ENCODE measurements at regions not wholly inside any gene's neighbourhood (a gene's known extent, or its start where the extent isn't known, plus 50 kb on each side); places are given as distances from the start of the nearest gene placed in this dataset.

- TF ChIP-seq MXI1 (IDR thresholded peaks at IDR 0.05; ENCODE audit: low read depth, low read length) = no peak
Measured at GRCh38 chr4:124907881-124908280, 195.3 kb upstream of the ANKRD50 start (continued).

GRCh38 chr4:124905441-124905840 lies 192.9 kb upstream of the ANKRD50 start:
- H3K27ac ChIP-seq (ENCODE audit: extremely low read depth, low read depth, low read length) = no peak overlapping the region
- no peak overlapping the region for H2AFZ ChIP-seq (ENCODE audit: low read depth, low read length)
- DNase-seq (ENCODE audit: extremely low read depth in 1 of 4, low spot score in 3 of 4) (no peak), FAIRE-seq (no peak), ATAC-seq (no peak)
- H4K20me1 ChIP-seq (replicated peaks; ENCODE audit: control insufficient read depth, insufficient read depth, low read length) = no peaks in the 10 kb centered on the region
- ChIA-PET POLR2A (no interaction called here), CTCF (ENCODE audit: low intra/inter-chr PET ratio) (no interaction called here)
- H3K4me2 ChIP-seq (ENCODE audit: insufficient read depth, low read length) = no peak overlapping the region
- H3K9me3 ChIP-seq (replicated peaks; ENCODE audit: control insufficient read depth, insufficient read depth, low read depth, low read length) = no peaks in the 10 kb centered on the region
- in situ Hi-C loops (cut with MboI) (no loop called here), intact Hi-C loops (cut with micrococcal nuclease) (no loop called here)
- H3K4me1 ChIP-seq (replicated peaks in 1 of 2; ENCODE audit: control insufficient read depth in 2 of 2, insufficient read depth in 2 of 2, low read length in 2 of 2) = no peaks in the 10 kb centered on the region
- no peak overlapping the region for H3K4me3 ChIP-seq
- H3K27me3 ChIP-seq (ENCODE audit: control insufficient read depth in 2 of 2, insufficient read depth in 2 of 2, low read length in 2 of 2) = no peaks in the 10 kb centered on the region
- no peaks in the 10 kb centered on the region for H3K36me3 ChIP-seq (ENCODE audit: control insufficient read depth, insufficient read depth, low read length)
- H3K79me2 ChIP-seq (ENCODE audit: control insufficient read depth, insufficient read depth, low read length) = no peaks in the 10 kb centered on the region
- no peak overlapping the region for H3K9ac ChIP-seq (ENCODE audit: insufficient read depth in 1 of 2, low read depth in 2 of 2, low read length in 2 of 2)
- no peak for TF ChIP-seq HOMEZ (CRISPR knock-in tag; IDR thresholded peaks at IDR 0.05)
- TF ChIP-seq FOXA3 (CRISPR knock-in tag; conservative IDR thresholded peaks at IDR 0.05 in 1 of 2, IDR thresholded peaks at IDR 0.05 in 1 of 2) = no peak
- no peak for TF ChIP-seq CTCFL (IDR thresholded peaks at IDR 0.05; ENCODE audit: borderline replicate concordance, insufficient read depth, low read depth, low read length, poor library complexity, severe bottlenecking)
- TF ChIP-seq ZKSCAN8 (CRISPR knock-in tag; IDR thresholded peaks at IDR 0.05) = no peak
- TF ChIP-seq VEZF1 (CRISPR knock-in tag; IDR thresholded peaks at IDR 0.05) = no peak
- no peak for TF ChIP-seq FOXO4 (CRISPR knock-in tag; IDR thresholded peaks at IDR 0.05)
- TF ChIP-seq NFE2L1 (tag; IDR thresholded peaks at IDR 0.05; ENCODE audit: borderline replicate concordance, low read depth) = no peak
- no TSS peak for BruUV-seq (replicated peaks)
- no peaks in the 10 kb centered on the region for H3K9me1 ChIP-seq (ENCODE audit: control insufficient read depth, insufficient read depth, low read length)
- 0% methylated on average over 4 of the region's 4 CpGs for WGBS (ENCODE audit: insufficient coverage, low coverage, missing lambda C conversion rate)
